HG03378 (cell line): ENCODE measurements at regions not wholly inside any gene's neighbourhood (a gene's known extent, or its start where the extent isn't known, plus 50 kb on each side); places are given as distances from the start of the nearest gene placed in this dataset.

Experiments
- ATAC-seq: cut with Tn5 transposase; IDR thresholded peaks from one replicate; pipeline ENCODE4 v1.9.1; 2021; ENCODE audit warnings: mild to moderate bottlenecking, moderate library complexity; ENCODE audit not compliant: unreplicated experiment

DNA sequence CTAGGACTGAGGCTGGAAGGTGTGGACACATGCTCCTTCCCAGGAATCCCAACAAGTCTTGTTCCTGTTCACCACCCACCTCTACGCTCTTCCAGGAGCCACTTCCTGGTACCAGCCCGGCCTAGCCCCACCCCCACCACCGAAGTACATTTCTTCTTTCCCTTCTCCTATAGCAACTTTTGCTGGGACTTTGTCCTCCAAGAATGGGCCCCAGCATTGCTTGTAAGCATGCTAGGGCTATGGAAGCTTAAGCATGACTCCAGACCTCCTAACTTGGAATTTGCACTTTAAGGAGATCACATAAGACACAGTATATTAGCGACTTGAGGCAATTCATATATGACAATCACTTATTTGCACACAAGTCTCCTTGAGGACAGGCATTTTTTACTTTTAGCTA lies 462.0 kb upstream of the ARID1B start:
- ATAC-seq, result no peak

DNA sequence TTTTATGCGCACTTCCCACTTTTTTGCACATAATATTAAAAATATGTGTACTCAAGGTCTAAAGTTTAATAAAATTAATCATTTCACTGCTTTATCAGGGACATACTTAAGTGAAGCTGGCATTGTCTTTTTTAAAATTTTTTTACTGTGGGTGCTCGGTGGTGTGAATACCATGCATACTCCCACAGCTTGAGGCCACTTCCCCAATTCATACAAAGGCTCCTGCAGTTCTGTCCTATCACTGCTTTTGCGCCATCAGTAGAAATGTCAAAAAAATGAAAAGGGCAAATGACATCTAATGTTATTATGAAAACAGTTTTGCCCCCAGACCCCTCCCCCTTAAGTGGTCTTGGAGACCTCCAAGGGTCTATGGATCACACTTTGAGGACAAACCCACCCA lies 464.1 kb upstream of the ARID1B start:
- no peak for ATAC-seq

DNA sequence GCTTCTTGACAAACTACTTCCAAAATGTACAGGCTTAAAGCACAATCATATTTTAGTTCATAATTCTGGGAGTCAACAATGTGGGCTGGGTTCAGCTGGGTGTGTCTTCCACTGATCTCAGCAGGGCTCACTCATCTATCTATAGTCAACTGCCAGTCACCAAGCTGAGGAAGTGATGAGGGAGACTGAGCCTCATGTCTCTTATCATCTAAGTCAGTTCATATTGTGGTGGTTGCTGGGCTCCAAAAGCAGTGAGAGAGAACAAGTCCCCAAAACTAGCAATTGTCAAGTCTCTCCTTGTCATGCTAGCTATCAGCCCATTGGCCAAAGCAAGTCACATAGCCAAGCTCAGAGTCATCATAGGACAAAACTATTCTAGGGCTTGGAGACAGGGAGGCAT lies 465.9 kb upstream of the ARID1B start:
- ATAC-seq, result no peak

DNA sequence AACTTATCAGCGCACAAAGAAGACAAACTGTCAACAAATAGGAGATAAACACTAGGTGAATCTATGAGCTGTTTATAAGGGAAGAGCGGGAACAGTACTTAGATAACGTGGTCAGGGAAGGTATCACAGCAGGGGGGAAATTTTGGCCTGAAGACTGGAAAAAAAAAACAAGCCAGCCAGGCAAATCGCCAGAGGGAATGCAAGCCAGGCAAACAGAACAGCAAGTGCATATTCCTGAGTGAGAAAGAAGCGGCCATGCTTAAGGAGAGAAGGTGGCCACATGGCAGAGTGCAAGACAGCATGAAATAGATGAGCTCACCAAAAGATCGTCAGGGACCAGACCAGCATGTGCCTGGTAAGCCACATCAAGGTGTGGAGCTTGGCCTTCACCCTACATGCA lies 466.5 kb upstream of the ARID1B start:
- ATAC-seq, result no peak

DNA sequence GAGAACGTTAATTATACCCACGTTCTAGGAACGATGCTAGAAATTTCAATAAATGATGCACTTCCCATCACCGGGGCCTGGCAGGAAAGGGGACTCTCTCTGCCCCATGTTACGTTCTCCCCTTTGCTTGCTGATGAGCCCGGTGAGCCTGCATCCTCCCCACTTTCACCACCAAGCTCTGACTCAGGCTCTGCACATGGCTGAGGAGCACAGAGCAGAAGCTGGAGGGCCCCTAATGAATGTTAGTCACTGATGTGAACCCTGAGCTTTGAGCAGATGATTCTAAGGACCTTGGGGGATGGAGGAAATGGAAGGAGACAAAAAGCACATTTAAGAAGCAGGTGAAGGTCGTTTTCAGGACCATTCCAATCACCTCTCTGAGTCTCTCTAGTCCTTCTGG lies 468.2 kb upstream of the ARID1B start:
- ATAC-seq, result no peak

DNA sequence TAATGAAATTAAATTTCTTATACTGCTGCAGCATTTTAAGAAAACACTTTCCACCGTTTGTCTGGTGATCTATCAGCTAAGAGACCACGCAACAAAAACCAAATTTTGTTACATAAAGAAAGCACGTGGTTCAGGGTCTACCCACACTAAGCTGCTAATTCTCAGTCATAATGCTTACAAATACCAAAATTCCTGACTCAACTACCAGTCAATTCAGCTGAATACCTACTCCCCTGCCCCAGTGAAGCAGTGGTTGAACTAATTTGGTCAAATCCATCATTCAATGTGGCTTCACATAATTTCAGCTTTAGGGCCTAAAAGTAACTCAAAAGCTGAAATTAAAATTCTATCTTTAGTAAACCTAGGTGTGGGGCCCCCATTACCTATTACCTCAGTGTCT lies 468.6 kb upstream of the ARID1B start:
- ATAC-seq, result no peak

DNA sequence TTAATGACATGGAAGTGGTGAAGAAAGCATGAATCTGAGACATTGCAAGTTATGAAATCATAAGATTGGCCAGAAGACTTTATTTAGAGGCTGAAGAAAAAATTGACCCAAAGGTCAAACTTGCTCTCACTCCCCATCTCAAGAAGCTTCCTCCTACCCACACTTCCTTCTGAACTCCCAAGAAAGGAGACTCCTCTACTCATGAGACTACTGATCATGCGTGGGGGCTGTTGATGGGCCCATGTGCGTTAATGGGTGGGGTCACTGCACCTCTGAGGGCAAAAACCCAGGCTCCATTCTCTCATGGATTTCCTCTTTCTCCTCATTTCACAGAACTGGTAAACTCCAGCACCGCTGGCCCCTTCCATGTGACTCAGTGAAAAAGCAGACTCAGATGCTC lies 470.6 kb upstream of the ARID1B start:
- ATAC-seq, result no peak

DNA sequence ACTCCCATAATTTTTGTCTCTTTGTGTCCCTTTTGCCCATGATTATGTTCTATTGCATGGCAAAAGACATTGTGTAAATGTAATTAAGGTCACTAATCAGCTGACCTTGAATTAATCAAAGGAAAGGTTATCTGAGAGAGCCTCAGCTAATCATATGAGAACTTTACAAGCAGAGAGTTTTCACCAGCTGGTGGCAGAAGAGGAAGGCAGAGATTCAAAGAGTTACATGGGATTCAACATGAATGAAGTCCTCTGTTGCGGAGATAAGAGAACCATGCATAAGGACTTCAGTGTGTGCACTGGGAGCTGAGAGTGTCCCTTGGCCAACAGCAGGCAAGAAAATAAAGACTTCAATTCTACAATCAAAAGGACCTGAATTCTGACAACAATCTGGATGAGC lies 494.1 kb upstream of the ARID1B start:
- ATAC-seq, result no peak

DNA sequence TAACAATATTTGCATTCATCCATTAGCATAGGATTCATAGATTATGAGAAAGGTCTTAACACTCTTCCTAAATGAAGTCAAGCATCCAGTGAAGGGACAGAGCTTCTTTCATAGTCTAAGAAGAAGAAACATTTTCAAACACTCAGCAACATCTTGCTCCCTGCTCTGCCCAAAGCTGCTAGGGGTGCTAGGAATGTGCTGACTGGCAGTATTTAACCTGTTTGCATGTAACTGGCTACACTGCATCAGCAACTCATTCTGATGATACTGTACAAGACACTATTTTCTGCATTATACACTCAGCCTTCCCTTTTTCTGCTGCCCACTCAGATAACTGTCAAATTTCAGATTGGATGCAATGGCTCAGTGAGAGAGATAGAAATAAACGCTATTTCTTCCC lies 495.1 kb upstream of the ARID1B start:
- no peak for ATAC-seq

DNA sequence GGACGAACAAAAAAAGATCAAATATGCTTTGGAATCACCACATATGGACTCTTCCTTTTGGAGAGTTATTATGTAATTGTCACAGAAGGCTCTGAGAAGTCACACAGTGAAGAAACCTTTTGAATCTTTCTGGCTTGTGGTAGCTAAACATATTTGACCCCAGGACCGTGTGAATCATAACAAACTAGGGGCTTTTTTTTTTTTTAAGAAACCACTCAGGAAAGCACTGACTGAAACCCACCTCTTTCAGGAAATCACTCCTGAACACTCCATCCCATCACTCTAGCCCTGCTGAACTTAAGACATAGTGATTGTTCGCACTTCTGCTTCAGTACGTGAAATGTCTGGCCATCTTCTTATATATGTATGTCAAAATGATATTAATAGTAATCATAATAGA lies 495.9 kb upstream of the ARID1B start:
- ATAC-seq, result no peak

DNA sequence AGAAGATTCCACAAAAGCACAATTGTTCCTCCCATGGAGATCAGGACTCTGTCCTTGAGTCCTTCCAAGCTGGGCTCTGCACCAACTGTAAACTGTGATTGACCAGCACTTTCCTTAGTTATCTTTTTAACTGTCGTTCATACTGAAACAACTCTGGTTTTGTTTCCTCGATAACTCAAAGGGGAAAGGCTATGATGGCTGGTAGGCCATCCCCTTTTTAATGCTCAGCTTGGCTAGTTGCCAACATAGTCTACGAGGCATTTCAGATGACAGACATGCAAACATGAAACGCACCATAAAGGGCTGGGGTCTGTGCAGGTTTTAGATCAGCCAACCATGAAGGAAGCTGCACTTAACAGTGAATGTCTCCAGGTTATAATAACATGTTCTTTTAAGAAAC lies 497.1 kb upstream of the ARID1B start:
- ATAC-seq, result peak; percentile 53

DNA sequence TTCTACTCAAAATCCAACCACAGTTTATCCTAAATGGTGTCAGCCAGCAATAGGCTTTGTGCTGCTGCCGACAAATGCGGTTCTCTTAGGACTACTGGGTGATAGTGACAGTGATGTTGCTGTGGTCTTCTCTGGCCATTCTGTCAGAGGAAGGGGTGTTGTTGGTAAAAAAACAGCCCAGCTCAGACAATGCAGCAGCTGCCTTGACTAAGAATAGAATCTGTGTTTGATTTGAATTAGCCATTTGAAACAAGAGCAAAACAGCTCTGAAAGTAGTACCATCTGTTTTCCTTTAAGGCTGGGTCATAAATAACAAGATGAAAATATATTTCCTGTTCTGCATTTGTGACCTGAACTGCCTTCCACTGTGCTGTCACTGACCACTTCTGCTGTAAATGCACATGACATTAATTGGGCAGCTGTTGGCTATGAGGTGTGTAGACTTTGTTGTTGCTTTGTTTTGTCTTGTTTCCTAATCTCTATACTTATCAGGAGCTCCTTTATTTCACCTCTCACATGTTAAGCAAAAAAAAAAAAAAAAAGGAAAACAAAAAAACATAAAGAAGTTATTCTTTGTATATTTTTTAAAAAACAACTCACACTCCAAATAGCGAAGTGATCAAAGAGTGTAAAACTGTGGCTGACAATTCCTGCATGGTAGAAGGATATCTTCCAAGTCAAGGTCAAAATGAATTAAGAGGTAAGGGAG lies 497.8 kb upstream of the ARID1B start:
- peak; percentile 63 for ATAC-seq

DNA sequence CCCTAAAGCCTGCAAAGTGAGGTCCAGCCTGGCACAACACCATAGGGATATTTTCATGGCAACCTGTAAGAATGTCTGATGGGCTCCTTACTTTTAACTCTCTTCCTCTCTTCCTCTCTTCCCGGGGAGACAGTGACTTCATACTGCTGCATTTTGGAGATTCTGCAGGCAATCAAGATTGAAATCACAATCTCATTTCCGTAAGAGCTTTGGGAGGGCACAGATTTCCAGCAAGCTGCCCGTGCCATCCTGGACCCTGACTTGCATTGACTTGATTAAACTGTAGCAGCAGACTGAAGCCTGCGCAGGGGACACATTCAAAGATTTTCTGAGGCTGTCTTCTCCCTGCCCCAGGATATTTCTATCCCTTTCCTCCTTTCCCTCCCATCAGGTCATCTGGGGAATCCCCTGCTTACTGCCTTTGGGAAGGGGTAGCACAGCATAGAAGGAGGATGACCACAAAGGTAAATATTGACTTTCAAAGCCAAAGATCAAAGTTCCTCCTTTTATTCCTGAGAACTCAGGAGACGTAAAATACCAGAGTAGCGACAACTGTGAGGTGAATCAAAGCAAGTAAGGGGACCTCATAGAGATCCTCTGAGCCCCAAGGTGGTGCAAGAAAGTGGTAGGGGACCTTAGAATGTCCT lies 504.0 kb upstream of the ARID1B start:
- ATAC-seq, result no peak

DNA sequence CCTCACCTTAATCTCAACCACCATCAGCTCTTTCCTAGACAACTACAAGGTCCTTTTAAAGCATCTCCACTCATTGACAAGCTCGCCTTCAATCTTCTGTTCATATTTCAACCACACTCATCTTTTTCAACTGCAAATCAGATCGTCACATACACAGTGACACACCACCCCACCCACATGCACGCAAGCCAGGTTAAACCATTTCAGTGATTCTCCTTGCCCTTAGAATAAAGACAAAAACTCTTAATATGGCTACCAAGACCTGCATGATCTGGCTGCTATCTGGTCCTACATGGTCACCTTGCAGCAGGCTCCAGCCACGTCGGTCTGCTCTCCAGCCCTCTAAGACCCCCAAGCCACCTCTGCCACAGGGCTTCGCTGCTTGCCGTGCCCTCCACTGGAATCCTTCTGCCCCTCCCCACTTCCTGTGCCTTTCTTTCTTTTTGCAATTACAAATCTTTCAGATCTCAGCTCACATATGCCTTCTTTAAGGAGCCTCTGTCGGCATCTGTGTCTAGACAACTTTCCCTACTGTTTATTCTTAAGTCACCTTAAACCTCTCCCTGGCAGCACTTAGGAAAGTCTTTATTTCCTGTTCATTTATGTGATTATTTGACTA lies 507.3 kb upstream of the ARID1B start:
- ATAC-seq, result no peak

DNA sequence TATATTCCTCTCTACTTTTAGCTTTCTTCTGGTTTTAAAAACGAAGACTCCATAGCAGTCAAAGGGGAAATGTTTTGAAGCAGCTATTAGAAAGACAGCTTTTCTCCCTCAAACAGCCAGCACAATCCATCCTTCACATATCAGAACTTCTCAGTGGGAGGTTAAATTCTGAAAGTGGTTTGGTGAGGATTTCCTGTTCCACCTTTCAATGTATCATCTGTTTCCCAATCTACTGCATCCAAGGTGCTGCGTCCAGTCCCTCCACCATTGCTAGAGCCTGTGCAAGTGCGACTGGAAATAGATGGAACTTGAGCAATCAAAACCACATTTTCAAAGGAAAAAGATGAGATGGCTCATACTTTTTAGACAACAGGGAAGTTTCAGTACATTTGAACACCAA lies 508.3 kb upstream of the ARID1B start:
- no peak for ATAC-seq

DNA sequence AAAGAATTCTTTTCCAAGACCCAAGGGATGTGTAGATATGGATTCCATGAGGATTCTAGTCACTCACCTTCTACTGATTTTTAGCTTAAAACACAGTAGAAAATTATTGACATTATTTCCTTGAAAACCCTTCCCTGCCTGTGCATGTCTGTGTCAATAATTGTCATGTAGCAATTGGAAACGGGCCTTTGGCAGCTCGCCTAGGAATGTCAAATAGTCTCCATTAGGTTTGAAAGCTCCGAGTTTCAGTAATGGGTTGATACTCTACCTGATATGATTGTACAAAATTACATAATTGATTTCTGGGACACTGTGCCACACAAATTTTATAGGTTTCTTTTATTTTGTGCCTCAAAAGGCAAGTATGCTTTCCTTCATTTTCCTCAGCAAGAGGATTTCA lies 515.2 kb upstream of the ARID1B start:
- no peak for ATAC-seq

DNA sequence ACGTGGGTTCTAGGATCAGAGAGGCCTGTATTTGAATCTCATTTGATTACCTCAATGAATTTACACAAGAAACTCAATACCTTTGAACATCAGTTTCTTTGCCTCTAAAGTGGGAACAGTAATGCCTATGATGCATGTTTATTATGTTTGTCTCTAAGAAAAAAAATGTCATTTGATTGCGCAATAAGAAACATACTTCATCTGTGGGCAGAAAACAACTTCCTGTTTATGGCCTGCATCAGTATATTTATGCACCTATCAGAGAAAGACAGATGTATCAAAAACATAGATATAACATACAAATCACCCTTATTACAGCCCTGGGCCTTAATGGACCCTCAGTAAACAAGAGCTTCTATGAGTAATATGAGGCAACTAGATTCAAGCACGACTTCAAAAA lies 516.4 kb upstream of the ARID1B start:
- no peak for ATAC-seq

DNA sequence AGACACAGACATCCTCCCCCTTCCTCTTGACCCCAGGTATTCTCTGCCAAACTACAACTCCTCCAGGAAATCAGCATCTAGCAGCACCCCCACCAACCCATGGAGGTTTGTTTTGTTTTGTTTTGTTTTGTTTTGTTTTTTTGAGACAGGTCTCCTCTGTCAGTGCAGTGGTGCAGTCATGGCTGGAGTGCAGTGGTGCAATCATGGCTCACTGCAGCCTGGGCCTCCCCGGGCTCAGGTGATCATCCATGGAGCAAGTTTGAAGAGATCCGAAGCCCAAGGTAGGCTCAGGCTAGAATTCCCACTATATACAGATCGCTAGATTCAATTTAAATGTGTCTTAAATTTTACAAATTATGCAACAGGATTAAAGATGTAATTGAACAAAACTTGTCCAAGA lies 518.2 kb upstream of the ARID1B start:
- ATAC-seq, result no peak

DNA sequence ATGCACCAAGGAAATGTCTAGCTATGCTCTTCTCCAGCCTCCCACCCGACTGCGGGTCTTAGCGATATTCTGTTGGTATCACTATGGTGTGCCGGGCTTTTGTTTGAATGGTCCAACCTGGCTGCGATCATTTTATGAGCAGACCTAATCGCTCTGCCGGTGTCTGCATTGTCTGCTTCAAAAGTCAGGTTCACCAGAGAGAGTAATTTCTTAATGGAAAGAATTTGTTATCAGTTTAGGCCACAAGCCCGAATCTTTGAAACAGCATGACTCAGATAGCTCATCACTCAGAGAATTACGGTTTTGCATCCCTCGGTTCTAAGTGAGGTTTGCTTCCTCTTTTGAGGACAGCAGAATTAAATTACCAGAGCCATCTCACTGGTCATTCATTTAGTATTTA lies 521.0 kb upstream of the ARID1B start:
- no peak for ATAC-seq

DNA sequence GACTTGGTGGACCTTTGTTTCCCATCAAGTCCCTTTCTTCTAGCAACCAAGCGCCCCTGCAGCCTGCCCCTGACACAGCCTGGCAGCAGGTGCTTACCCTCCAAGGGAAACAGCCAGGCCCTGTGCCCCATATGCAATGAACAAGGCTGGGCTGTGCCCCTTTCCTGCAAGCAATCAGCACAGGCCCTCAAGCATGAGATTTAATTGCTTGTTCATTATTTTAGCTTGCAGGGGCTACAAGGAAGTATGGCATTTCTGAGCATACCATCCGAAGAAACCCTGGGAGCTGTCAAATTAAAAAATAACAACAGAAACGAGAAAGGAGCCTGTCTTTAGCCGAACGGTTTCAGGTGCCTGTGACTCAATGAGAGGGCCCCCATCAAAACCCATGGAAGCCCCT lies 522.9 kb upstream of the ARID1B start:
- ATAC-seq, result no peak

DNA sequence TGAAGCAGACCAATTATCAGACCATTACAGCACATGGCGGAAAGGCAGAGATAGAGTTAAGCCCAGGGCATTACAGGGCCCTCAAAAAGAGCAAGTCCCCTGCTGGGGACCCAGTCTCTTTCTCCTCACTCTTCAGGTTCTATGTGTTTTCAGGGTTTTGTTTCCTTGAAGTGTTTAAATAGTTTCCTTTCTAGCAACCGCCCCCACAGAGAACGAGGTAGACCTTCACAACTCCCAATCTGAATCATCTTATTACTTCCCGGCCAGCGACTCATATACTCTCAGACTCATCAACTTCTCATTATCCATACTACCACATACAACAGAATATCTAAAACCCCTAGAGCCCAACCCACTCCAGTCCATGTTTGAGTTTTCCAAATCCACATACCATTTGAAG lies 526.6 kb upstream of the ARID1B start:
- no peak for ATAC-seq

DNA sequence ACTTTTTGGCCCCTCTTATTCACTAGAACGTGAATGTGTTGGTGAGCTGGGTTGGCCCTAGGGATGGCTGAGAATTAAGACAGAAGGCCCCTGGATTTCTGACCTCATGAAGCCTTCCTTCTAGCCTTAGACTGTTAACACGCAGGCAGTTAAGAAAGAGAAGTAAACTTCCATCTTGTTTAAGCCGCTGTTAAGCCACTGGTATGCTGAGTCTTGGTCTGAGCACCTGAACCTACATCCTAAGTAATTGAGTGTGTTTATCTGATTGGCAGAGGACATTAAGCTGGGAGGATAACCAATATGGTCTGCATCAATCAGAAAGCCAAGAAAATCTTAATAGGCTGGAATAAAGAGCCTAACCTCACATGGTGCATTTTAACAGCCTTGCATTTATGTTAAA lies 535.0 kb upstream of the ARID1B start:
- ATAC-seq, result no peak
